ENCODE measurements at regions not wholly inside any gene's neighbourhood (a gene's known extent, or its start where the extent isn't known, plus 50 kb on each side); places are given as distances from the start of the nearest gene placed in this dataset.

DNA sequence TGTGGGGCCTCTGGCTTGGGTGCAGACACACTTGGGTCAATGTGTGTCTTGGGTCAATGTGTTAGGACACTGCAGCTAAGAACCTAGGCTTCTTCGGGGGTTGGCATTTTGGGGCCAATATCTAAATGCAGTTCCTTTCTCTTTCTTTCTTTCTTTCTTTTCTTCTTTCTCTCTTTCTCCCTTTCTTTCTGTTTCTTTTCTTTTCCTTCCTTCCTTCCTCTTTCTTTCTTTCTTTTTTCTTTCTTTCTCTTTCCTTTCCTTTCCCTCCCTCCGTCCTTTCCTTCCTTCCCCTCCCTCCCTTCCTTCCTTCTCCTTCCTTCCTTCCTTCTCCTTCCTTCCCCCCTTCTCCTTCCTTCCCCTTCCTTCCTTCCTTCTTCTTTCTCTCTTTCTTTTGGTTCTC is 57.7 kb upstream of the OSR1 start:
- TF ChIP-seq, protein P1, sequence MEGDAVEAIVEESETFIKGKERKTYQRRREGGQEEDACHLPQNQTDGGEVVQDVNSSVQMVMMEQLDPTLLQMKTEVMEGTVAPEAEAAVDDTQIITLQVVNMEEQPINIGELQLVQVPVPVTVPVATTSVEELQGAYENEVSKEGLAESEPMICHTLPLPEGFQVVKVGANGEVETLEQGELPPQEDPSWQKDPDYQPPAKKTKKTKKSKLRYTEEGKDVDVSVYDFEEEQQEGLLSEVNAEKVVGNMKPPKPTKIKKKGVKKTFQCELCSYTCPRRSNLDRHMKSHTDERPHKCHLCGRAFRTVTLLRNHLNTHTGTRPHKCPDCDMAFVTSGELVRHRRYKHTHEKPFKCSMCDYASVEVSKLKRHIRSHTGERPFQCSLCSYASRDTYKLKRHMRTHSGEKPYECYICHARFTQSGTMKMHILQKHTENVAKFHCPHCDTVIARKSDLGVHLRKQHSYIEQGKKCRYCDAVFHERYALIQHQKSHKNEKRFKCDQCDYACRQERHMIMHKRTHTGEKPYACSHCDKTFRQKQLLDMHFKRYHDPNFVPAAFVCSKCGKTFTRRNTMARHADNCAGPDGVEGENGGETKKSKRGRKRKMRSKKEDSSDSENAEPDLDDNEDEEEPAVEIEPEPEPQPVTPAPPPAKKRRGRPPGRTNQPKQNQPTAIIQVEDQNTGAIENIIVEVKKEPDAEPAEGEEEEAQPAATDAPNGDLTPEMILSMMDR (IDR thresholded peaks at IDR 0.05), result no peak
- TF ChIP-seq POLR2A (IDR thresholded peaks at IDR 0.05), result no peak

All from vagina (tissue), 2 donors.